Activated CD4-positive, alpha-beta T cell treated with anti-CD3 and anti-CD28 coated beads for 4 hours (primary cell): ENCODE measurements at regions not wholly inside any gene's neighbourhood (a gene's known extent, or its start where the extent isn't known, plus 50 kb on each side); places are given as distances from the start of the nearest gene placed in this dataset.

Experiments used
- DNase-seq, 2 donors: peaks; one replicate each; pipeline ENCODE4 v3.0.0-alpha.2; 2020

GRCh38 chr12:62098132-62098531 is 162.1 kb upstream of the USP15 start:
- DNase-seq = no peak

DNA sequence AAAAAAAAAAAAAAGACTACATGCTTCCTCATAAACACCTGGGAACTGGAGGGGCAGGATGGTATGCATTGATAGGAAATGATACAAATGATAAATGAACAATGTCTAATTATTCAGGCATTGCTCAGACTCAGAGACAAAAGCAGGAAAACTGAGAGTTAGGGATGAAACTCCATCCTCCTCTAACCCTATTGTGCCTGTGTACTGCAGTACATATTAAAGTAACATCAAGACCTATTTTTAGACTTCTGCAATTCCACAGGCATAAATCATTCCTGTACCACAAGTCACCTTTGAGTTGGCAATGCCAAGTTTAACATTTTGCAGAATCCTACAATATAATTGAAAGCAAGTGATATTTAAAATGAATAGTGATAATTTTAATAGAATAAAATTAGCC is 156.5 kb upstream of the USP15 start:
- no peak for DNase-seq

- no peak for DNase-seq
These were observed 153.5 kb upstream of the USP15 start for GRCh38 chr12:62106547-62107185.

- no peak for DNase-seq
These were observed 146.7 kb upstream of the USP15 start for GRCh38 chr12:62113366-62114011.

DNA sequence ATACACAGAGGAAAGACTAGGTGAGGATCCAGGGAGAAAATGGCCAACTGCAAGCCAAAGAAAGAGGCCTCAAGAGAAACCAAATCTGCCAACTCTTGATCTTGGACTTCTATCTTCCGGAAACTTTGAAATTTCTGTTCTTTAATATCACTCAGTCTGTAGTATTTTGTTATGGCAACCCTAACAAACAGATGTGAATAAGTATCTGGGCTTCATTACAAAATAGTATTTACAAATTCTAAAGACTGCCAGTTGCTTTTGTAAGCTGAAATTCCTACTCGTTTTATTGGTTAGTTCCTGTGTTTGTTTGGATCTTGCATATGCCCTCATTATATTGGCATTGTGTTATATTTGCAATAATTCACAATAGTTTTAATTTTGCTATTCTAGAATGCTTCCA is 143.2 kb upstream of the USP15 start:
- DNase-seq = no peak

DNA sequence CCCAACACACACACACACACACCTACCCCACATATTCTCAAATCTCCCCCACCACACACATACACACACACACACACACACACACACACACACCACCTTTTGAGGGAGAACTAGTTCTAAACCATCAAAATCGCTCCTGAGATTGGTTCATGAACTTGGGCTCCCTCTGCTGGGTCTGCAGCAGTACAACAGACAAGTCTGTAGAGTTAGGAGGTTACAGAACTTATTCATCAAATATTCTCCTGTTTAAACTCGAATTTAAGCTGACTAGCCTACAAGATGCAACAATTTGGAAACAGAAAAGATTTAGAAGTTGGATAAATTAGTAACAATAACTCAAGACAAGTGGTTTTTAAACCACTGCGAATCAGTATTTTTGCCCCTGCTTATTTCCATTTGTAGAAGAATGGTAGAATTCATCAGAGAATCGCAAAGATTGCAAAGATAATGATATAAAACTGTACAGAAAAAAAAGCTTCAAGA is 136.4 kb upstream of the USP15 start:
- peak; percentile 3 to 26 for DNase-seq

GRCh38 chr12:62127516-62127915 is 132.7 kb upstream of the USP15 start:
- DNase-seq = no peak

DNA sequence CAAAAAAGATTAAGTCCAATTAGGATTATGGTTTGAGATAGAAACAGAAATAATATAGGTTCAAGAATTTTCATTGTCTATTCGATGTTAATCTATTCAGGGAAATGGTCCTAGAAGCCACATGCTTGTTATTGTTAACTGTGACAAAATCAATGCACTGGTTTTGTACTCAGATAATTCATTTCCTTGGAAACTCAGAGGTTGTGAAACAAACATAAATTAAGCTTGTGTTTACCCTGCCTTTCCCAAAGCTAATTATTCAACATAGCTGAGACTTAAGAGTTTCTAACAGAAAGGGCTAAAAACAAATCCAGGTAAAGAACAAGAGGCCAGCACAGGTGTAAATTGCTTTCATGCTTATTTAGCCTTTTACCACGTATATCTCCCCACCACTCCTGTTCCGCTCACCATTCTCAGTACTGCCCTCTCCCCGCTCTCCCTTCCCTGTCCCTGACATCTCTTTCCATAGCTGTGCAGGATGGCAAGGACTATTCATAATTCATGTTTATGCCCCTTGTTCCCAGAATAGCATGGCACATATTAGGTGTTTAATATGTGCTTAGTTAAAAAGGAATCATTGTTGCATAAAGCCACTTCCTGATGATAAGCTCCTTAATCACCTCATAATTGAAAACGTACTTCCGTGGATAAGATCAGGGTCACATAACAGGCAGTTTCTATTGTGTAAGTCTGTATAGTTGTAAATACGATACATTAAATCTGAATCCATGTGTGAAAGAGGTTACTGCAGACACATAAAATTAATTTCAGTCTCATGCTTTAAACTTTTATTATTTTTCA is 131.8 kb upstream of the USP15 start:
- no peak for DNase-seq

DNA sequence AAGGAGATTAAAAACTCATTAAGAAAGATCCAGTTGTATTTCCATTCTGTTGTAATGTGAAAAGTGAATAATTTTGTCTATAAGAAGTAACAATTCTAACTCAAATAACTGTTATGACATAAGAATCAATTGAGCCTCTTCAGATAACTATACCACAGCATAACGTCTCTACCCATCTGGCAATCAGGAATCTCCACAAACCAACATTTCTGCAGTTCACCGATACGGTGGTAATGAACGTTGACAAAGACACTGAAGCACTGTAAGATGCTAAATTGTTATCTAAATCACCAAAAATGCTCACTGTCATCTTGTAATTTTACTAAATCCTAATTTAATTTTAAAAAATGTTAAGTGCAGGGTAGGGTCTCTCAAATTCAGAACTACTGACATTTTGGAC is 130.9 kb upstream of the USP15 start:
- DNase-seq = no peak

- no peak for DNase-seq
These were observed 129.8 kb upstream of the USP15 start for GRCh38 chr12:62130402-62130801.

DNA sequence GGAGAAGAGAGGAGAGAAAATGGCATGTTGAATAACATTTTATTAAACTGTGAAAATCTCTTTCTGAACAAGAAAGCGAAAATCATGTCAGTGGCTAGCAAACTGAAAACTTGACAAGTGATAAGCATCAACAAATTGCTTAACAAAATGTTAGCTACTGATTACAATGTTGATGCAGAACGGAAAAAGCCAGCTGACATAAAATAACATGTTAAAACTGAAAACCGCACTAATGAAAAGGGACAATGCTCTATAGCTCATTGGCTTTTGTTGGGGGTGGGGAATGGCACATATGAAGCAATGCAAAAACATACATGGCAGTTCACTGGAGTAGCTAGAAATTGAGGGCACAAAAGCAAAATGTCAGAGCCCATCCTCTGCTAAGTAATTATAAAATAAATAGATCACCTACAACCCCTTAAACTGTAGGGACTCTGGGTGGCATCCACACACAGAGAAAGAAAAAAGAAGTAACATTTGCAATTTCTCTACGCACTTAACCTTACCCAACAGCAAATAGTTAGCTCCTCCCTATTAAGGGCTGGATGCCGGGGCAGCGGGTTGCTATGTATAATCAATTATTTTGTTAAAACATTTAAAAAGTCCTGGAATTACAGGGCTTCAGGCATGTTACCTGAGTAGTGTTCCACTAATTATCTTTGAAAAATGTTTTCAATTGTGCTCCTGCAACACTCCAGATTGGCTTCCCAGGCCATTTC is 129.2 kb upstream of the USP15 start:
- DNase-seq = no peak

DNA sequence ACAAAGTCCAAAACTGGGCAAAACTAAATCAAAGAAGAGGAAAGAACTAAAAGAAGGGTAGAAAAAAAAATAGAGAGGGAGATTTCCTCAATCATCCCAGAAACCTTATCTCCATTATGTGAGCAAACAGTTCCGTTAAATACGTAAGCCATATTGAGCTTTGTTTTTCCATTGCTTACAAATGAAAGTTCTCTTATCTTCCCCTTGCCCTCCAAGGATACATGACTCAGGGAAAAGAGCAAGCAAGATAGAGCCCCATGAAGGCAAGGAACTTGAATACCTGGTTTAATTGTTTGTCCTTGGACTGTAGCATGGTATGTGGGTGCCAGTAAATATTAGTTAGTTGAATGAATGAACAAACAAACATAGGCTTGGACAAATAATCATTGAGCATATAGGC is 126.8 kb upstream of the USP15 start:
- DNase-seq = no peak

DNA sequence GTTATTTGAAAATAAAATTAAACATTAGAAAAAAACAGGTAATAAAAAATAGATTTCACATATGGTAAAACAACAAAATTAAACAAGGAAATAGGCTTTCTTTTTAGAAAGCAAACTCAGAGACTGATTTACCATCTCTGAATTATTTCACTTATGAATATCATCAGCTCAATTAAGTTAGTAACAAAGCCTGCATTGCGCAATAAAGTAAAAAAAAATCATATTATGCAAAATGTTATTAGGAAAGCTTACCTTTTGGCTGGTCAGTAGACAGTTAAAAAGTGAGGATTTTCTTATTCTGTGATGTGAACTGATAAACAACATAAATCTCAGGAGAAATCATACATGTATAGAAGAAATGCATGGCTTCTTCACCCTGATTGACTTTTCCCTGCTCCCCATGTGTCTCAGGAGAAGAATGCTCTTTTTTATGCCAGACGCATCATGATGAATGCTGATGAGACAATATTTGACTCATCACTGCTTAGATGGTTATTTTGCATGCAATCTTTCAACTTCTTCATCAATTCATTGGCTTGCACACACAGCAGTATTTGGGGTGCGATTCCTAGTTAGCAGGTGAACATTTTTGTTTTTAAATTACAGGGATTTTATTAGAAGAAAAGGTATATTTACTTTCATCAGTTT is 124.5 kb upstream of the USP15 start:
- no peak for DNase-seq

DNA sequence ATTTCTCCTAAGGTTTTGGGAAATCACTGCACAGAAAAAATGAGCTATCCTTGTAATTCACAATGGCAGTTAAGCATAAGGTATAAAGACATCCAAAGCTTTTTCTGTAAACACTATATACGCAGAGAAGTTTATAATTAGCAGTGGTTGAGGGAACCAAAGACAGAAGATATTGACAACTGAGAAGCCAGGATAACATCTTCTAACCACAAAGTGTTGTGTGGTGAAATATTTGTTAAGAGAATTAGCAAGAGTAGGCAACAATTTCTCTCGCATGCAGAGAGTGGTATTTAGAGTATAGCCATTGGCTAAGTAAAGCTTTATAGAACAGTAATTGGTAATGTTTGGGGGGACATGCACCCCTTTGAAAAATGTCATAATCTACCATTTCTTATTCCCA is 123.7 kb upstream of the USP15 start:
- no peak for DNase-seq

DNA sequence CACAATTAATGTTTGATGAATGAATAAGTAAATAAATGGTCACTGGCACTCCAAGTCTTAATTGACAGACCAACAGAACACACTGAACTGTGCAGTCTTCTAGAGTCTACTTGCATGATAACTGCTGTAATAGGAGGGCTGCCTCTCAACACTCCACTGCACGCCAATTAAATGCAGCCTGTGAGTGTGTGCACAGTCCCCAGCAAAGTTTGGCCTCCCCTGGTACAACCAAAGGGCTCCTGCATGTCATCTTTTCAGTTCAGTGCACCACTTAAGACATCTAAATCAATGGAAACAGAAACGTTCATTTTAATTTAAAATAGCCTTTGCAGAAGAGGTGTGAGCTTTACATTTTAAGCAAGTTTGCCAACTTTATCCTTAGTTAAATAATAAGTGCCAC is 121.7 kb upstream of the USP15 start:
- DNase-seq = no peak

DNA sequence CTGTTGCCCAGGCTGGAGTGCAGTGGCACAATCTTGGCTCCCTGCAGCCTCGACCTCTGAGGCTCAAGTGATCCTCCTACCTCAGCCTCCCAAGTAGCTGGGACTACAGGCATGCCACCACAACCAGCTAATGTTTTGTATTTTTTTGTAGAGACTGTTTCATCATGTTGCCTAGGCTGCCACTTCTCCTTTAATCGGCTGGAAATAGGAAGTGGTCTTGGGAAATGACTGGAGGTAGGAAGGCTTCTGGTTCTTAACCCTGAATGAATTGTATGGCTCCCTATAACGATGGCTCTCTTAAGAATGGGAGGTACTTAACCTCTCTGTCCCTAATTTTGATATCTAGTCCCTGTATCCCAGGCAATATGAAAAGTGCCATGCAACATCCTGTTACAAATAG is 113.9 kb upstream of the USP15 start:
- DNase-seq = no peak

GRCh38 chr12:62158013-62158412 is 102.2 kb upstream of the USP15 start:
- no peak for DNase-seq

GRCh38 chr12:62158461-62159360 is 101.5 kb upstream of the USP15 start:
- no peak for DNase-seq

DNA sequence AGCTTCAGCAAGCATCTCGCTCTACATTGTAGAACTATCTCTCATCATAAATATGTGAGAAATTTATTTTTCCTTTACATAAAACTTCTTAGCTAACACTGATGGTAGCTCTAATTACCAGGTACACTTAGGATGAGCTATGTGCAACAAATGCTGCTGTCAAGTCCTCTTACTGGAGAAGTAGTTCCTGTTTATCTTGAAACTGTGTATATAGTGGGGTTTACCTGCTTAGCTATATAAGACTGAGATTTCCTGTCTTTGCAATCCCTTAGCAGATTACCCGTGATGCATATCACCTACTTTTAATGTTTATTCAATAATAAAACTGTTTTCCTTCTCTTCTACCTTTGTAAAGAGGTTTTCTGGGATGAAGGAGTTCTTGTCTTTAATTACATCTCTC is 98.0 kb upstream of the USP15 start:
- DNase-seq = no peak

DNA sequence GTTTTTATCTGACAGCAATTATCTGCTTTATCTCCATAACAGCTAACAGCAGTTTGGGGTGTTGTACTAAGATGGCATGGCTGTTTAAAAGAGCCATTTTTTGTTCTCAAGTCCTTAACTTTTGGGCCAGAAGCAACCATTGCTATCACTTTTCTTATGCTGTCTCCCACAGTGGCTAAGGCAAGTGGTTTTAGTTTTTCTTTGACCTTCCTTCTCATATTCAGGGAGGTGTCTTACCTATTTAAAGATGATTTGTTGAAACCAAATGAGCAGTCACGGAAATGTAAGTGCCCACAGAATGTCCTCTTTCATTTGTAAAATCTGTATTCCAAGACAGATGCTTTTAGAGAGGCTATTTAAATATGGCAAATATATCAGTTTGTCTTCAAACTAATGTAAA is 96.8 kb upstream of the USP15 start:
- no peak for DNase-seq

GRCh38 chr12:62164036-62164435 is 96.2 kb upstream of the USP15 start:
- DNase-seq = no peak

DNA sequence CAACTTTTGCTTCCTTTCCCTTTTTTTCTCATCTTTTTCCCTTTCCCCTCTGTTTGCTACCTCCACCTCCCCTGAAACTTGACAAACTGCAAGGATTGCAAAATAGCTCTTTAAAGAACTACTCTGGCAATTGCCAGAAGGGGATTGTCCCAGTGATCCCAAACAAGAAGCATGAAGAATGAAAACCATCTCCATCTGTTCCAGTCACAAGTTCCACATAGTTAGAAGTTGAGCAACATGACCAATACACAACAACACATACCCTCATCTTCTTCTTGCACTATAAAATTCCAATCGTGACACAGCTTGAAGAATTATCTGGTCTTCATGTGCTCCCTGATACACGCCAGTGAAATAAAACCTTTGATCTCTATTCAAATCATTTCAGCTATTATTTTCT is 93.7 kb upstream of the USP15 start:
- no peak for DNase-seq
